ENCODE measurements at regions not wholly inside any gene's neighbourhood (a gene's known extent, or its start where the extent isn't known, plus 50 kb on each side); places are given as distances from the start of the nearest gene placed in this dataset.

GRCh38 chr12:9342614-9343353 is 134.6 kb upstream of the PZP start:
- Histone ChIP-seq H3K36me3 (ENCODE audit: insufficient read depth, low read length) (no peaks in the 10 kb centered on the region), H3K27ac (ENCODE audit: low read depth, low read length, poor library complexity, severe bottlenecking) (no peak overlapping the region), H4K20me1 (ENCODE audit: insufficient read depth, low read length) (no peaks in the 10 kb centered on the region), H3K9me2 (ENCODE audit: insufficient read depth, low read length) (no peaks in the 10 kb centered on the region), H3K9me3 (ENCODE audit: low read length) (no peaks in the 10 kb centered on the region), H3K4me2 (ENCODE audit: low read length) (no peak overlapping the region), H3K4me1 (ENCODE audit: insufficient read depth, low read length, poor library complexity, severe bottlenecking) (no peaks in the 10 kb centered on the region), H3K4me3 (ENCODE audit: low read depth, low read length, poor library complexity, severe bottlenecking) (no peak overlapping the region), H3K79me2 (ENCODE audit: insufficient read depth, low read depth, low read length) (no peaks in the 10 kb centered on the region), H2AFZ (ENCODE audit: low read length) (no peak overlapping the region)
- intact Hi-C loops (cut with micrococcal nuclease; ENCODE audit: unreplicated experiment), result no loop called here
- no peak for TF ChIP-seq EZH2phosphoT487 (IDR thresholded peaks at IDR 0.05; ENCODE audit: borderline replicate concordance, low read depth, low read length)
- TF ChIP-seq, protein P1, sequence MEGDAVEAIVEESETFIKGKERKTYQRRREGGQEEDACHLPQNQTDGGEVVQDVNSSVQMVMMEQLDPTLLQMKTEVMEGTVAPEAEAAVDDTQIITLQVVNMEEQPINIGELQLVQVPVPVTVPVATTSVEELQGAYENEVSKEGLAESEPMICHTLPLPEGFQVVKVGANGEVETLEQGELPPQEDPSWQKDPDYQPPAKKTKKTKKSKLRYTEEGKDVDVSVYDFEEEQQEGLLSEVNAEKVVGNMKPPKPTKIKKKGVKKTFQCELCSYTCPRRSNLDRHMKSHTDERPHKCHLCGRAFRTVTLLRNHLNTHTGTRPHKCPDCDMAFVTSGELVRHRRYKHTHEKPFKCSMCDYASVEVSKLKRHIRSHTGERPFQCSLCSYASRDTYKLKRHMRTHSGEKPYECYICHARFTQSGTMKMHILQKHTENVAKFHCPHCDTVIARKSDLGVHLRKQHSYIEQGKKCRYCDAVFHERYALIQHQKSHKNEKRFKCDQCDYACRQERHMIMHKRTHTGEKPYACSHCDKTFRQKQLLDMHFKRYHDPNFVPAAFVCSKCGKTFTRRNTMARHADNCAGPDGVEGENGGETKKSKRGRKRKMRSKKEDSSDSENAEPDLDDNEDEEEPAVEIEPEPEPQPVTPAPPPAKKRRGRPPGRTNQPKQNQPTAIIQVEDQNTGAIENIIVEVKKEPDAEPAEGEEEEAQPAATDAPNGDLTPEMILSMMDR (conservative IDR thresholded peaks at IDR 0.05; ENCODE audit: low read length), result no peak
- BruUV-seq (replicated peaks), result no TSS peak
- ChIA-PET POLR2A (interaction anchor here (0.9 kb wide), 1 partner anchor 16 kb away, joined by 3 read pairs; no protein-coding TSS in a partner anchor), CTCF (ENCODE audit: unreplicated experiment) (no interaction called here)
- DNase-seq (ENCODE audit: low spot score), result no peak

DNA sequence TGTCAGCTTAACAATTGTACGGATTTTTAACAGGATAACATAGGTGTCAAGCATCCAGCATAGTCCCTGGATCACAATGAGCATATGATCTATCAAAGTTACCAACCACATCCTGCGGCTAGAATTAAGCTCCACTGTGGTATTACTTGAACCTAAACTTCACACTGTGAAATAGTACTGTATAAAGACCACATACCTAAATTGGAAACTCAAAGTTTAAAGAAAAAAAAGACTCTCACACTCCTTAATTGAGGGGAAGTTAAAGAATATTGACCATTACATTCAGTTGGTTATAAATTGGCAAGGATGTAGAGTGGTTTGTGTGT is 133.0 kb upstream of the PZP start:
- ChIA-PET CTCF (ENCODE audit: unreplicated experiment) (no interaction called here), POLR2A (no interaction called here)
- no peak overlapping the region for H2AFZ ChIP-seq (ENCODE audit: low read length)
- H3K4me3 ChIP-seq (ENCODE audit: low read depth, low read length, poor library complexity, severe bottlenecking), result no peak overlapping the region
- no TSS peak for BruUV-seq (replicated peaks)
- H4K20me1 ChIP-seq (ENCODE audit: insufficient read depth, low read length), result no peaks in the 10 kb centered on the region
- intact Hi-C loops (cut with micrococcal nuclease; ENCODE audit: unreplicated experiment), result no loop called here
- H3K36me3 ChIP-seq (ENCODE audit: insufficient read depth, low read length), result no peaks in the 10 kb centered on the region
- no peak overlapping the region for H3K4me2 ChIP-seq (ENCODE audit: low read length)
- TF ChIP-seq, protein P1 (conservative IDR thresholded peaks at IDR 0.05; ENCODE audit: low read length), result no peak
- TF ChIP-seq EZH2phosphoT487 (IDR thresholded peaks at IDR 0.05; ENCODE audit: borderline replicate concordance, low read depth, low read length), result no peak
- no peaks in the 10 kb centered on the region for H3K79me2 ChIP-seq (ENCODE audit: insufficient read depth, low read depth, low read length)
- H3K9me2 ChIP-seq (ENCODE audit: insufficient read depth, low read length), result no peaks in the 10 kb centered on the region
- DNase-seq (ENCODE audit: low spot score), result no peak
- no peaks in the 10 kb centered on the region for H3K9me3 ChIP-seq (ENCODE audit: low read length)
- no peaks in the 10 kb centered on the region for H3K4me1 ChIP-seq (ENCODE audit: insufficient read depth, low read length, poor library complexity, severe bottlenecking)
- no peak overlapping the region for H3K27ac ChIP-seq (ENCODE audit: low read depth, low read length, poor library complexity, severe bottlenecking)

GRCh38 chr12:9340422-9341259 is 132.4 kb upstream of the PZP start:
- Histone ChIP-seq H3K4me3 (ENCODE audit: low read depth, low read length, poor library complexity, severe bottlenecking) (no peak overlapping the region), H3K36me3 (ENCODE audit: insufficient read depth, low read length) (no peaks in the 10 kb centered on the region; the same call in 1 of the 2 replicates), H3K9me3 (ENCODE audit: low read length) (no peaks in the 10 kb centered on the region), H4K20me1 (ENCODE audit: insufficient read depth, low read length) (no peaks in the 10 kb centered on the region), H3K9me2 (ENCODE audit: insufficient read depth, low read length) (no peaks in the 10 kb centered on the region), H2AFZ (ENCODE audit: low read length) (no peak overlapping the region), H3K27ac (ENCODE audit: low read depth, low read length, poor library complexity, severe bottlenecking) (no peak overlapping the region), H3K4me2 (ENCODE audit: low read length) (no peak overlapping the region), H3K79me2 (ENCODE audit: insufficient read depth, low read depth, low read length) (no peaks in the 10 kb centered on the region), H3K4me1 (ENCODE audit: insufficient read depth, low read length, poor library complexity, severe bottlenecking) (no peaks in the 10 kb centered on the region)
- TF ChIP-seq, protein P1 (conservative IDR thresholded peaks at IDR 0.05; ENCODE audit: low read length), result no peak
- no peak for TF ChIP-seq EZH2phosphoT487 (IDR thresholded peaks at IDR 0.05; ENCODE audit: borderline replicate concordance, low read depth, low read length)
- no TSS peak for BruUV-seq (replicated peaks)
- CTCF ChIA-PET (ENCODE audit: unreplicated experiment), result no interaction called here
- no peak for DNase-seq (ENCODE audit: low spot score)
- POLR2A ChIA-PET, result no interaction called here
- intact Hi-C loops (cut with micrococcal nuclease; ENCODE audit: unreplicated experiment), result no loop called here
